SK-N-SH treated with all-trans-retinoic acid at 6 μM for 48 hours (cell line): ENCODE measurements at regions not wholly inside any gene's neighbourhood (a gene's known extent, or its start where the extent isn't known, plus 50 kb on each side); places are given as distances from the start of the nearest gene placed in this dataset.
A peak's percentile ranks its signal among the peaks of the same experiment; 100 is the strongest.
"Not testable (repeated sequence)": the region's sequence is repeated elsewhere in the genome, so short reads cannot be mapped to it uniquely, and the experiment has no call there.

ENCODE experiments used
- ATAC-seq: fragments of 200-7000 bp; cut with Tn5 transposase; 3 replicates; pipeline ENCODE4 v1.9.1; 2020; ENCODE audit warnings: mild to moderate bottlenecking, moderate library complexity
- ARNTL ChIP-seq: fragments of 450-650 bp; formaldehyde crosslinking; IDR thresholded peaks from 2 replicates; pipeline ENCODE4 v1.5.0; 2020; ENCODE audit warnings: low read depth, mild to moderate bottlenecking, moderate library complexity, borderline replicate concordance
- BACH2 ChIP-seq: fragments of 250-450 bp; sonication (Bioruptor Pico); IDR thresholded peaks from 2 replicates; pipeline ENCODE4 v1.9.0; 2021; ENCODE audit warnings: mild to moderate bottlenecking, borderline replicate concordance
- CSDC2 ChIP-seq: fragments of 250-450 bp; sonication (Bioruptor Pico); IDR thresholded peaks from 2 replicates; pipeline ENCODE4 v1.5.0; 2020; ENCODE audit warnings: mild to moderate bottlenecking, moderate library complexity
- CSRNP3 ChIP-seq: fragments of 250-450 bp; sonication (Bioruptor Pico); IDR thresholded peaks from 2 replicates; pipeline ENCODE4 v1.5.1; 2021; ENCODE audit warnings: mild to moderate bottlenecking, moderate library complexity
- ESRRG ChIP-seq: fragments of 250-450 bp; sonication (Bioruptor Pico); IDR thresholded peaks from 2 replicates; pipeline ENCODE4 v1.6.1; 2021; ENCODE audit warnings: mild to moderate bottlenecking
- GLIS3 ChIP-seq: fragments of 250-450 bp; sonication (Bioruptor Pico); IDR thresholded peaks from 2 replicates; pipeline ENCODE4 v1.5.0; 2020; ENCODE audit warnings: mild to moderate bottlenecking, moderate library complexity
- OSR1 ChIP-seq: fragments of 250-450 bp; sonication (Bioruptor Pico); IDR thresholded peaks from 2 replicates; pipeline ENCODE4 v1.8.0; 2022; ENCODE audit warnings: moderate library complexity, mild to moderate bottlenecking, inconsistent platforms
- PATZ1 ChIP-seq: fragments of 250-450 bp; sonication (Bioruptor Pico); IDR thresholded peaks from 2 replicates; pipeline ENCODE4 v1.8.0; 2020; ENCODE audit warnings: mild to moderate bottlenecking, moderate library complexity, borderline replicate concordance
- POU6F1 ChIP-seq: fragments of 250-450 bp; sonication (Bioruptor Pico); IDR thresholded peaks from 2 replicates; pipeline ENCODE4 v1.8.0; 2021; ENCODE audit warnings: low read depth, mild to moderate bottlenecking, moderate library complexity, borderline replicate concordance
- RARB ChIP-seq: fragments of 250-450 bp; sonication (Bioruptor Pico); IDR thresholded peaks from 2 replicates; pipeline ENCODE4 v1.8.0; 2021; ENCODE audit warnings: mild to moderate bottlenecking, moderate library complexity
- TCF4 ChIP-seq: fragments of 250-450 bp; sonication (Bioruptor Pico); IDR thresholded peaks from 2 replicates; pipeline ENCODE4 v1.8.0; 2021; ENCODE audit warnings: mild to moderate bottlenecking, moderate library complexity, borderline replicate concordance
- TOX ChIP-seq: fragments of 250-450 bp; sonication (Bioruptor Pico); IDR thresholded peaks from 2 replicates; pipeline ENCODE4 v1.8.0; 2021; ENCODE audit warnings: mild to moderate bottlenecking, moderate library complexity, borderline replicate concordance
- TSHZ2 ChIP-seq: fragments of 250-450 bp; sonication (Bioruptor Pico); IDR thresholded peaks from 2 replicates; pipeline ENCODE4 v1.5.0; 2020; ENCODE audit warnings: mild to moderate bottlenecking, moderate library complexity
- ZC3H10 ChIP-seq: fragments of 250-450 bp; sonication (Bioruptor Pico); IDR thresholded peaks from 2 replicates; pipeline ENCODE4 v1.5.1; 2021; ENCODE audit warnings: mild to moderate bottlenecking, moderate library complexity
- ZNF8 ChIP-seq: fragments of 450-650 bp; formaldehyde crosslinking; IDR thresholded peaks from 2 replicates; pipeline ENCODE4 v1.5.0; 2020; ENCODE audit warnings: mild to moderate bottlenecking, moderate library complexity

GRCh38 chr10:42690449-42691360 is 52.3 kb upstream of the ZNF33B start:
- TF ChIP-seq CSDC2 (CRISPR knock-in tag) (no peak), TOX (CRISPR knock-in tag) (no peak), ZC3H10 (CRISPR knock-in tag) (no peak), CSRNP3 (no peak), GLIS3 (CRISPR knock-in tag) (no peak), ESRRG (CRISPR knock-in tag) (no peak)
- ATAC-seq = peak; percentile 76

- peak; percentile 98 for ATAC-seq
- TF ChIP-seq CSDC2 (CRISPR knock-in tag) (peak; percentile 47; the same call in 1 of the 2 replicates), TSHZ2 (CRISPR knock-in tag) (0 out of 2 replicates have a peak, but pooled peaks have one; percentile 22), BACH2 (CRISPR knock-in tag) (no peak), TCF4 (no peak)
These were observed 53.2 kb upstream of the ZNF33B start for GRCh38 chr10:42691361-42692120.

- TF ChIP-seq PATZ1 (CRISPR knock-in tag) (no peak), OSR1 (CRISPR knock-in tag) (no peak), RARB (CRISPR knock-in tag) (no peak), CSRNP3 (no peak), ZNF8 (CRISPR knock-in tag) (no peak), ARNTL (CRISPR knock-in tag) (no peak)
- TF ChIP-seq, all 23 proteins: peak for 0
- no peak for ATAC-seq
These were observed 59.6 kb upstream of the ZNF33B start for GRCh38 chr10:42697926-42698325.

- ATAC-seq = no peak
- TF ChIP-seq POU6F1 (no peak), TCF4 (no peak)
These were observed 68.9 kb upstream of the ZNF33B start for GRCh38 chr10:42707234-42707633.

GRCh38 chr10:42719339-42719738 is 63.3 kb upstream of the BMS1 start:
- ATAC-seq = not testable (repeated sequence)
